Chondrocyte (in vitro differentiated cells): ENCODE measurements at regions not wholly inside any gene's neighbourhood (a gene's known extent, or its start where the extent isn't known, plus 50 kb on each side); places are given as distances from the start of the nearest gene placed in this dataset.

Source experiments
- DNase-seq: peaks from one replicate; pipeline ENCODE4 v3.0.0; 2021; ENCODE audit warnings: mixed read lengths, low spot score
- H3K27ac Mint-ChIP-seq: one replicate; pipeline ENCODE4 v1.8.0; 2021; ENCODE audit warnings: mild to moderate bottlenecking, moderate library complexity, mixed read lengths; ENCODE audit not compliant: unreplicated experiment
- H3K27me3 Mint-ChIP-seq: 2 replicates; pipeline ENCODE4 v1.8.0; 2021; ENCODE audit warnings: low read depth, mixed read lengths
- H3K36me3 Mint-ChIP-seq: 2 replicates; pipeline ENCODE4 v1.8.0; 2021; ENCODE audit warnings: low read depth, mixed read lengths
- H3K4me1 Mint-ChIP-seq: 2 replicates; pipeline ENCODE4 v1.8.0; 2021; ENCODE audit warnings: low read depth, mild to moderate bottlenecking, mixed read lengths
- H3K4me3 Mint-ChIP-seq: one replicate; pipeline ENCODE4 v1.8.0; 2021; ENCODE audit warnings: mild to moderate bottlenecking, moderate library complexity, mixed read lengths; ENCODE audit not compliant: unreplicated experiment
- H3K9me3 Mint-ChIP-seq: 2 replicates; pipeline ENCODE4 v1.8.0; 2021; ENCODE audit warnings: low read depth, mixed read lengths
- CTCF ChIP-seq: fragments of 200-600 bp; sonication (generic); IDR thresholded peaks from 2 replicates; pipeline ENCODE4 v1.5.0; 2021; ENCODE audit warnings: antibody characterized with exemption, mild to moderate bottlenecking, moderate library complexity

GRCh38 chr17:13332207-13332606 lies 269.5 kb downstream of the HS3ST3A1 start:
- peaks cover 7% of the 10 kb centered on the region for H3K4me1 Mint-ChIP-seq
- H3K27ac Mint-ChIP-seq: no peak overlapping the region
- no peak for TF ChIP-seq CTCF
- peaks cover 2% of the 10 kb centered on the region for H3K36me3 Mint-ChIP-seq
- H3K4me3 Mint-ChIP-seq: no peak overlapping the region
- H3K9me3 Mint-ChIP-seq: peaks cover 9% of the 10 kb centered on the region
- no peaks in the 10 kb centered on the region for H3K27me3 Mint-ChIP-seq
- no peak for DNase-seq

GRCh38 chr17:13329421-13329820 lies 272.3 kb downstream of the HS3ST3A1 start:
- Mint-ChIP-seq H3K36me3 (peaks cover 2% of the 10 kb centered on the region), H3K4me3 (no peak overlapping the region), H3K9me3 (peaks cover 9% of the 10 kb centered on the region), H3K27me3 (no peaks in the 10 kb centered on the region), H3K4me1 (peaks cover 4% of the 10 kb centered on the region), H3K27ac (no peak overlapping the region)
- no peak for DNase-seq
- no peak for TF ChIP-seq CTCF

- H3K36me3 Mint-ChIP-seq: no peaks in the 10 kb centered on the region
- no peak for DNase-seq
Measured at GRCh38 chr17:13323990-13324389, 277.7 kb downstream of the HS3ST3A1 start.

GRCh38 chr17:13321951-13322701 lies 279.6 kb downstream of the HS3ST3A1 start:
- Mint-ChIP-seq H3K27me3 (no peaks in the 10 kb centered on the region), H3K9me3 (no peaks in the 10 kb centered on the region), H3K4me1 (no peaks in the 10 kb centered on the region), H3K27ac (no peak overlapping the region), H3K4me3 (no peak overlapping the region), H3K36me3 (no peaks in the 10 kb centered on the region)
- DNase-seq: no peak
- no peak for TF ChIP-seq CTCF

More at GRCh38 chr17:13323990-13324389, 277.7 kb downstream of the HS3ST3A1 start:
- TF ChIP-seq CTCF: no peak
- H3K4me3 Mint-ChIP-seq: no peak overlapping the region
- no peak overlapping the region for H3K27ac Mint-ChIP-seq
- no peaks in the 10 kb centered on the region for H3K4me1 Mint-ChIP-seq
- no peaks in the 10 kb centered on the region for H3K27me3 Mint-ChIP-seq
- no peaks in the 10 kb centered on the region for H3K9me3 Mint-ChIP-seq

GRCh38 chr17:13320046-13320785 lies 281.5 kb downstream of the HS3ST3A1 start:
- H3K9me3 Mint-ChIP-seq: no peaks in the 10 kb centered on the region
- DNase-seq: no peak
- TF ChIP-seq CTCF: no peak
- no peaks in the 10 kb centered on the region for H3K27me3 Mint-ChIP-seq
- no peak overlapping the region for H3K4me3 Mint-ChIP-seq
- no peak overlapping the region for H3K27ac Mint-ChIP-seq
- H3K4me1 Mint-ChIP-seq: no peaks in the 10 kb centered on the region
- H3K36me3 Mint-ChIP-seq: no peaks in the 10 kb centered on the region
